Neutrophil (primary cell): ENCODE measurements at regions not wholly inside any gene's neighbourhood (a gene's known extent, or its start where the extent isn't known, plus 50 kb on each side); places are given as distances from the start of the nearest gene placed in this dataset.

Source experiments
- H3K27ac ChIP-seq: fragments of 200-600 bp; sonication (generic); 2 replicates; pipeline ENCODE4 v1.5.1; 2016; ENCODE audit warnings: mild to moderate bottlenecking, moderate library complexity
- H3K27me3 ChIP-seq: fragments of 200-600 bp; sonication (generic); 2 replicates; pipeline ENCODE4 v1.6.0; 2016; ENCODE audit warnings: mild to moderate bottlenecking
- H3K36me3 ChIP-seq: fragments of 200-600 bp; sonication (generic); 2 replicates; pipeline ENCODE4 v1.5.1; 2017
- H3K4me1 ChIP-seq, 2 experiments: fragments of 200-600 bp in 1 of 2; sonication (generic) in 1 of 2; 1 replicate in 1 of 2; 2 replicates in 1 of 2; pipeline versions ENCODE4 v1.5.1 to v1.6.1; 2013 to 2016; ENCODE audit warnings: low read depth in 1 of 2, low read length in 1 of 2, mild to moderate bottlenecking in 1 of 2, moderate library complexity in 1 of 2; ENCODE audit not compliant: control insufficient read depth in 1 of 2, insufficient read depth in 1 of 2
- H3K4me3 ChIP-seq, 2 experiments: fragments of 200-600 bp in 1 of 2; sonication (generic) in 1 of 2; 1 replicate in 1 of 2; 2 replicates in 1 of 2; pipeline ENCODE4 v1.5.1; 2013 to 2016; ENCODE audit warnings: low read depth in 1 of 2, low read length in 1 of 2, mild to moderate bottlenecking in 1 of 2, moderate library complexity in 1 of 2
- H3K9me3 ChIP-seq: fragments of 200-600 bp; sonication (generic); 2 replicates; pipeline ENCODE4 v1.5.1; 2016
- CTCF ChIP-seq: fragments of 200-600 bp; sonication (generic); IDR thresholded peaks from 2 replicates; pipeline ENCODE4 v1.5.1; 2016; ENCODE audit warnings: antibody characterized with exemption

- Histone ChIP-seq H3K4me3 (peak overlapping the region in 1 of 2 experiments; percentile 28), H3K36me3 (no peaks in the 10 kb centered on the region), H3K27ac (peak overlapping the region; percentile 78), H3K9me3 (no peaks in the 10 kb centered on the region), H3K4me1 (peaks cover 19 to 30% of the 10 kb centered on the region in 2 experiments), H3K27me3 (no peaks in the 10 kb centered on the region)
- TF ChIP-seq CTCF = no peak
Observed at GRCh38 chrX:109839694-109840567, 106.9 kb upstream of the ACSL4 start.

DNA sequence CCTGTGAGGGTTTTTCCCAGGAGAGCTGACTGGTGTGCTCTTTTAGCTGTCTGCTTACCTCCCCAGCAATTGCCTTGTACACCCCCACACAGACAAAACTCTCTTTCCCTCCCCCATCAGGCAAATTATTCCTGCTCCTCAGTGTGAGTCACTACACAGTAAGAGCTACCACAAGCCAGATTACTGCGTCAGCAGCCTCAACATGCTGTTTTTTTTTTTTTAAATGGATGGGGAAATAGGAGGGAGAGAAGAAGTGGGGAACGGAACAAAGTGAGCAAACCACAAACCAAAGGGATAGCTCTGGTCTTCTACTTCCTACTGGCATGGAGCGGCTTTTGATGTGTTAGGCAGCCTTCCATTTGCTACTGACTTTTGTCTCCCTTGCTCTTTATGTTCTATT, 107.5 kb upstream of the ACSL4 start:
- Histone ChIP-seq H3K27me3 (no peaks in the 10 kb centered on the region), H3K9me3 (no peaks in the 10 kb centered on the region), H3K4me1 (peaks cover 19 to 30% of the 10 kb centered on the region in 2 experiments), H3K27ac (peak overlapping the region; percentile 78), H3K36me3 (no peaks in the 10 kb centered on the region), H3K4me3 (peak overlapping the region in 1 of 2 experiments; percentile 28)
- no peak for TF ChIP-seq CTCF

- TF ChIP-seq CTCF = no peak
- H3K4me1 ChIP-seq = peaks cover 19 to 30% of the 10 kb centered on the region in 2 experiments
- H3K36me3 ChIP-seq = no peaks in the 10 kb centered on the region
- H3K4me3 ChIP-seq = no peak overlapping the region
- H3K27ac ChIP-seq = peak overlapping the region; percentile 29
- no peaks in the 10 kb centered on the region for H3K9me3 ChIP-seq
- H3K27me3 ChIP-seq = no peaks in the 10 kb centered on the region
Observed at GRCh38 chrX:109841257-109841656, 108.2 kb upstream of the ACSL4 start.

GRCh38 chrX:109841869-109842579, 109.0 kb upstream of the ACSL4 start:
- no peak for TF ChIP-seq CTCF
- no peaks in the 10 kb centered on the region for H3K36me3 ChIP-seq
- H3K27ac ChIP-seq = peak overlapping the region; percentile 29

DNA sequence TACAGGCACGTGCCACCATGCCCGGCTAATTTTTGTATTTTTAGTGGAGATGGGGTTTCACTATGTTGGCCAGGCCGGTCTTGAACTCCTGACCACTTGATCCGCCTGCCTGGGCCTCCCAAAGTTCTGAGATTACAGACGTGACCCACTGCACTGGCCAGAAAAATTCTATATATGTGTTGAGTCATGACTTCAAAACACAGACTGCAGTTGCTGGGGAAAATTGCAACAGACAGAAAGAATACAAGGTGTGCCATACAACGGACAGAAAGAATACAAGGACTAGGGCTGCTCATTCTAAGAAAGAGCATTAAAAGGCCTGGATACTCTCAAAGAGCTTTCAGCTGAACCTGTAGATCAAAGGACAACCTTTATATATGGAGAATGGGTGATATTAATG, 109.6 kb upstream of the ACSL4 start:
- no peak for TF ChIP-seq CTCF
- H3K9me3 ChIP-seq = no peaks in the 10 kb centered on the region
- H3K36me3 ChIP-seq = no peaks in the 10 kb centered on the region
- H3K4me1 ChIP-seq = peaks cover 19 to 30% of the 10 kb centered on the region in 2 experiments
- no peak overlapping the region for H3K27ac ChIP-seq
- H3K4me3 ChIP-seq = no peak overlapping the region
- H3K27me3 ChIP-seq = no peaks in the 10 kb centered on the region

More at GRCh38 chrX:109841869-109842579, 109.0 kb upstream of the ACSL4 start:
- Histone ChIP-seq H3K4me1 (peaks cover 19 to 30% of the 10 kb centered on the region in 2 experiments), H3K9me3 (no peaks in the 10 kb centered on the region), H3K4me3 (no peak overlapping the region), H3K27me3 (no peaks in the 10 kb centered on the region)
